D721Med (cell line): ENCODE measurements at regions not wholly inside any gene's neighbourhood (a gene's known extent, or its start where the extent isn't known, plus 50 kb on each side); places are given as distances from the start of the nearest gene placed in this dataset.

ENCODE experiments used
- DNase-seq: peaks from one replicate; pipeline ENCODE4 v3.0.0; 2011; ENCODE audit warnings: low spot score; ENCODE audit not compliant: insufficient read length
- FAIRE-seq: peaks from 2 replicates; lab custom pipeline; 2011; peaks lifted over from hg19 to GRCh38; lab: Jason Lieb, UNC
- CTCF ChIP-seq: IDR thresholded peaks from 2 replicates; pipeline ENCODE4 v1.5.1; 2012; ENCODE audit warnings: mild to moderate bottlenecking, control low read depth; ENCODE audit not compliant: insufficient read depth; ENCODE audit errors: missing control alignments

- TF ChIP-seq CTCF = no peak
- no peak for DNase-seq
- no peak for FAIRE-seq
Observed at GRCh38 chr12:92199819-92200576, 54.4 kb upstream of the BTG1 start.

GRCh38 chr12:92197815-92198214, 52.2 kb upstream of the BTG1 start:
- no peak for FAIRE-seq
- DNase-seq = no peak
- TF ChIP-seq CTCF = no peak

- no peak for TF ChIP-seq CTCF
- FAIRE-seq (no peak), DNase-seq (no peak)
Observed at GRCh38 chr12:92196368-92196767, 50.7 kb upstream of the BTG1 start.
